ENCODE measurements at regions not wholly inside any gene's neighbourhood (a gene's known extent, or its start where the extent isn't known, plus 50 kb on each side); places are given as distances from the start of the nearest gene placed in this dataset.

DNA sequence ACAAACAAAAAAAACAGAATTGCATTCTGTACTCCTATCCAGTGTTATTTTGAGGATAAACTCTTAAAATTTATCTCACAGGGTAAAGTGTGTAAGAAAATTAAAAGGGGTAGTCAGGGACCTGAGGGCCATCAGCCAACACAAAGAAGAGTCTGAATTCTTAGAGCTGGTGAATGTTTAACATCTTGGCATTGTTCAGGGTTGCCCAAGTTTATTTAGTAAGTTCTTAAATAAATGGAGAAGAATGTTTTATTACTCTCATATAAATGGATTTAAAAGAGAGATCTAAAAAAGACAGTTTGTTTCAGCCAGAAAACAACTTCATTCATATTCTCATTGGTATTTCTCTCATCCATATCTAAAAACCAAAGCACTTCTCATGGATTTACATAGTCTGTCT, 171.7 kb downstream of the LACC1 start:
- POLR2A ChIA-PET (ENCODE audit: partially characterized antibody) = interaction anchor here (1.1 kb wide), 1 partner anchor 384 kb away, joined by 3 read pairs; no protein-coding TSS in a partner anchor
- no peak for TF ChIP-seq NRF1 (IDR thresholded peaks at IDR 0.05; ENCODE audit: low read depth, low read length)
- no peak for TF ChIP-seq PHF8 (conservative IDR thresholded peaks at IDR 0.05; ENCODE audit: low read depth, low read length)
- TF ChIP-seq CTCF (IDR thresholded peaks at IDR 0.05; ENCODE audit: control extremely low read depth in 1 of 3, insufficient read depth in 1 of 3, low read depth in 1 of 3, low read length in 3 of 3) = no peak
- no peak for TF ChIP-seq RBBP5 (IDR thresholded peaks at IDR 0.05; ENCODE audit: borderline replicate concordance, low read depth, low read length)
- TF ChIP-seq USF2 (IDR thresholded peaks at IDR 0.05; ENCODE audit: low read length) = no peak
- TF ChIP-seq EZH2 (IDR thresholded peaks at IDR 0.05; ENCODE audit: low read depth, low read length, severe bottlenecking) = no peak
- no peak for TF ChIP-seq SIRT6 (IDR thresholded peaks at IDR 0.05; ENCODE audit: low read length)
- no peak for TF ChIP-seq CTBP2 (IDR thresholded peaks at IDR 0.05; ENCODE audit: borderline replicate concordance, insufficient read depth, insufficient read length, low read length)
- TF ChIP-seq, protein P1, sequence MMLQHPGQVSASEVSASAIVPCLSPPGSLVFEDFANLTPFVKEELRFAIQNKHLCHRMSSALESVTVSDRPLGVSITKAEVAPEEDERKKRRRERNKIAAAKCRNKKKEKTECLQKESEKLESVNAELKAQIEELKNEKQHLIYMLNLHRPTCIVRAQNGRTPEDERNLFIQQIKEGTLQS (IDR thresholded peaks at IDR 0.05; ENCODE audit: insufficient read depth, low read depth, low read length) = no peak
- TF ChIP-seq JUN (IDR thresholded peaks at IDR 0.05; ENCODE audit: low read depth, low read length) = no peak
- no peak for TF ChIP-seq RXRA (IDR thresholded peaks at IDR 0.05; ENCODE audit: insufficient read depth, low read depth, low read length)

More for the DNA sequence above, 171.7 kb downstream of the LACC1 start:
- Histone ChIP-seq H3K18ac (ENCODE audit: extremely low read depth, low read length) (no peak overlapping the region), H3K9me3 (ENCODE audit: insufficient read depth in 2 of 2, low read depth in 1 of 2, low read length in 1 of 2) (no peaks in the 10 kb centered on the region), H4K20me1 (replicated peaks in 1 of 2; ENCODE audit: control insufficient read depth in 1 of 2, insufficient read depth in 2 of 2, low read length in 2 of 2) (no peaks in the 10 kb centered on the region), H3K14ac (ENCODE audit: insufficient read length) (no peak overlapping the region), H4K8ac (ENCODE audit: extremely low read depth, insufficient read depth, low read length) (no peak overlapping the region), H4K91ac (replicated peaks; ENCODE audit: insufficient read length, low read length) (no peak overlapping the region), H3K4me1 (replicated peaks in 1 of 4; ENCODE audit: control insufficient read depth in 3 of 4, insufficient read depth in 4 of 4, low read length in 3 of 4) (peaks cover 0 to 14% (median 6%) of the 10 kb centered on the region in 4 experiments; a peak in 6 of 7 replicates), H3K9ac (replicated peaks in 1 of 4; ENCODE audit: extremely low read depth in 1 of 4, low read depth in 3 of 4, low read length in 3 of 4) (no peak overlapping the region), H3K36me3 (ENCODE audit: control insufficient read depth in 2 of 4, insufficient read depth in 4 of 4, low read length in 3 of 4) (no peaks in the 10 kb centered on the region), H3K4me3 (ENCODE audit: extremely low read depth in 1 of 4, insufficient read depth in 2 of 4, low read depth in 3 of 4, low read length in 4 of 4) (no peak overlapping the region), H3K23me2 (ENCODE audit: low read depth, low read length) (no peaks in the 10 kb centered on the region), H3K56ac (replicated peaks; ENCODE audit: insufficient read length, low read depth, low read length) (no peak overlapping the region), H2BK5ac (ENCODE audit: low read depth, low read length) (no peak overlapping the region), H2AFZ (ENCODE audit: low read length) (no peak overlapping the region), H2BK20ac (ENCODE audit: low read length) (no peak overlapping the region), H3K23ac (ENCODE audit: insufficient read length) (no peak overlapping the region), H4K5ac (ENCODE audit: insufficient read length, low read depth, low read length) (no peak overlapping the region), H3K79me1 (ENCODE audit: low read depth, low read length) (no peaks in the 10 kb centered on the region), H3K27ac (ENCODE audit: low read depth, low read length) (no peak overlapping the region), H3K79me2 (ENCODE audit: control insufficient read depth in 1 of 2, insufficient read depth in 2 of 2, low read length in 2 of 2) (no peaks in the 10 kb centered on the region), H2AK5ac (ENCODE audit: low read depth, low read length) (no peak overlapping the region), H2BK15ac (ENCODE audit: low read length) (no peak overlapping the region), H3K27me3 (replicated peaks in 1 of 4; ENCODE audit: control insufficient read depth in 3 of 4, extremely low read depth in 1 of 4, insufficient read depth in 3 of 4, low read length in 3 of 4) (no peaks in the 10 kb centered on the region), H2BK12ac (ENCODE audit: low read depth, low read length) (no peak overlapping the region), H2BK120ac (replicated peaks; ENCODE audit: low read depth, low read length) (no peak overlapping the region), H3K4me2 (ENCODE audit: insufficient read depth in 1 of 2, low read depth in 2 of 2, low read length in 2 of 2) (no peak overlapping the region), H3K4ac (replicated peaks; ENCODE audit: insufficient read length, low read depth, low read length) (no peak overlapping the region)
- CTCF ChIA-PET (ENCODE audit: partially characterized antibody) = interaction anchor here (0.7 to 2.9 kb wide), 13 partner anchors 11 to 356 kb away, joined by 3 to 16 read pairs (median 3); no protein-coding TSS in a partner anchor
- no peak for DNase-seq (ENCODE audit: low read depth in 1 of 2, low spot score in 2 of 2)
- FAIRE-seq = no peak
